ENCODE measurements at regions not wholly inside any gene's neighbourhood (a gene's known extent, or its start where the extent isn't known, plus 50 kb on each side); places are given as distances from the start of the nearest gene placed in this dataset.

DNA sequence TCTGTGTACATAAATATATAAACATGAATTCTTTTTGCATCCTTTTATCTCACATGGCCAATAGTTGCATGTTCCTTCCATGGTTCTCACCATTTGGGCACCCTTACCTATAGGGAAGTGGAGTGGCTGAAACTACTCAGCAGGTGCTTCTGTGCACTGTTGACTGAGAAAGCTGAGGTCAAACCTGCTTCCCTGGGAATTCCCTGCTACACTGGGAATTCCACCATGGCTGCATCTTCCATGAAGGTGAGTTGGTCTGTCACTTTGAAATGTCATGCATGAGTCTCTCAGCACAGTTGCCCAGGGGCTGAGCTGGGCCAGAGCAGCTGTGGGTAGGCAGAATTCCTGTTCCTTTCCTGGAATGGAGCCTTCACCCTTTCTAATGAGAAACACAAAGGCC lies 193.8 kb upstream of the PRSS16 start:
- DNase-seq: no peak

DNA sequence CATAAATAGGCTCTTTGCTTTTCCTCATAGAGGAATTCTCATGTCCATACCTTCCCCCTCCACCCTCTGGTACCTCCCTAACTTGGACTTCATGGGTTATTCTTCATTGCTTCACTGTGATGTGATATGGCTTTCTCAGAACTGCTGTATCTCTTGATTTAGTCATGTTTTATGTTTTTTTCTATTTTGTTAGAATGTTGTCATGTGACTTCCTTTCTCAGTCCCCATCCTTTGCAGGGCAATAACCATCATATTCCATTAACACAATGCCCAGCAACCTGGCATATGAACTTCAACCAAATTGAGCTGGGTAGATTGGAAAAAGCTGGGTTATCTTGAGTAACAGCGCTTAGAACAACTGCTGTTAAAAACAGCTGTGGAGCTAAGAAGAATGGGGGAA lies 190.9 kb upstream of the PRSS16 start:
- no peak for DNase-seq

DNA sequence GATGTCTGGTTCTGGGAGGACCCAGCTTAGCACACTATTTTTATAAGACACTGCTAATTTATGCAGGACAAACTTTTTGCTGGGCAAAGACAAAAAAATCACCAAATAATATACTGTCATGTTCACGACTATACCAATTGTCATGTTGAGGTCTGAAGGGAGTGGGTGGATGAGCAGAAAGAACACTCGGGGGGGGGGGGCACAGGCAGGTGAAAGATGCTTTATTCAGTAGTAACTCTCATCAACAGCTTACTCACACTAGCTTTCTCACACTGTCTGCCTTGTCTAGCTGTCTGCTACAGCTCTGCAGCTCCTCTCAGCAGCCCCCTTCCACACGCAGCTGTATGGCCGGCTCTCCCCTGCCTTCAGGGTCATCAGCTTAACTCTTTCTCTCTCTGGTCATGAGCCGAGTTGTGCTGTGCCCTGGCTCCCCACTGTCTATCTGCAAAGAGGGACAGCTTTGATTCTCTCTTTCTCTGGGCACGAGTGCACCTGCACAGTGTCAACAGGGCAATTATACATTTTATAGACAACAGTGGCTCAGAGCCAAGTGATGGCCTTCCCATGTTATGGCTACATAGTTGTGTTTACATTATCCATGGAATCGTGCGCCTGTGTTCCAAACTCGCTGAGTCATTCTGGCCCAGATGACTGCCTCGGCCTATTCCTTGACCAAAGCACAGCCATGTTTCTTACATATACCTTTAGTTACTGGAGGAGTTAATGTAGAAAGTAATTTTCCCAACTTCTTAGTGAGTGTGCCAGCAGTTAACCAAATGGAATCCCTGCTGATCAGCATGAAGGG lies 187.7 kb upstream of the PRSS16 start:
- DNase-seq: peak; percentile 83

DNA sequence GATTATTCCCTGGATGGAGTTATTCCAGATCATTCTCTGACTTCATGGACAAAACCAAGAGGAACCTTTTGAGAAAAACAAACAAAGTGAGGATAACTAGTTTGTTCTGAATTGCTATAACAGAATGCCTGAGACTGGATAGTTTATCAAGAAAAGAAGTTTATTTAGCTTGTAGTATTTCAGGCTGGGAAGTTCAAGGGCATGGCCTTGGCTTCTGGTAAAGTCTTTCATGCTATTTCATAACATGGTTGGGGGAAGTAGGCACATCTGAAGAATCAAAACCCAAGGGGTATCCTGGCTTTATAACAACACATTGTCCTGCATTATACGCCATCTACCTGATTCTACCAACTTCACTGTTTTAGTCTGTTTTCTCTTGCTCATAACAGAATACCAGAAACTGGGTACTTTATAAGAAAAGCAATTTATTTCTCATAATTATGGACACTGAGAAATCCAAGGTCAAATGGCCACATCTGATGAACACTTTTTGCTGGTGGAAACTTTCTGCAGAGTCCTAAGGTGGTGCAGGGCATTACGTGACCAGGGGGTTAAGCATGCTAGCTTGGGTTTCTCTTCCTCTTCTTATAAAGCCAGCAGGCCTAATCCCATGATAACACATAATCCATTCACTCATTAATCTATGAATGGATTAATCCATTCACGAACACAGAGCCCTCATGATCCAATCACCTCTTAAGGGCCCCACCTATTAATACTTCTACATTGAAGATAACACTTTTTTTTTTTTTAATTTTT lies 186.1 kb upstream of the PRSS16 start:
- no peak for DNase-seq

DNA sequence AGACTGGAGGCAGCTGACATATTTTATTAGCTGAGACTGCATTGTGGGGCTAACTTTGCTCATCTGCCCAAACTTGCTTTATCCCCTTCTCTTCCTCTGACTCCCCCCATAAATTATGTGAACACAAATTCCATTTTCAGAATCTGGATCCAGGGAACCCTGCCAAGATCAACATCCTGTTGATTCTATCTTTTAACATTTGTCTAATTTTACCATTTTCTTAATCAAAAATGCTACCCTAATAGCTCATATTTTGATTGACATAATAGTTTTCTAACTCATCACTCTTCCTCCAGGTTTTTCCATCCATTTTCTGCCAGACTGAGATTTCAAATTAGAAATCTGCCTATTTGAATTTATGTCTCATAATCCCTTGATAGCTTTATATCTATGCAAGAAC lies 184.7 kb upstream of the PRSS16 start:
- DNase-seq: no peak

DNA sequence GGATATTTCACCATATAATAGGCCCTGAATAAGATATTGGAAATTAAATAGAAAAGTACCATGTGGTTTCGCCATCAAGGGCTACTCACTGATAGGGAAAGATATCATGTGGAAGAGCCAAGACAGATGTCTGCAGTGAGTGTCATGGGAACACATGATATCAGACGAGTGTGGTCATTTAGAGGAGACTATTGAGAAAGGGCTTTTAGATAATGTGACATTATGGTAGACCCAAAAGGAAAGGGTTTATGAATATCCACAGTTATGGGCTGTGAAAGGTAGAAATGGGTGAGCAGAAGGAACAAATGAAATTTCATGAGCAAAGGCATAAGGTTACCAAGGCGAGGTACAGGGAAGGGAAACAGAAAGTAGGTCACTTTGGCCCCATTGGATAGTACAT lies 182.3 kb upstream of the PRSS16 start:
- no peak for DNase-seq

DNA sequence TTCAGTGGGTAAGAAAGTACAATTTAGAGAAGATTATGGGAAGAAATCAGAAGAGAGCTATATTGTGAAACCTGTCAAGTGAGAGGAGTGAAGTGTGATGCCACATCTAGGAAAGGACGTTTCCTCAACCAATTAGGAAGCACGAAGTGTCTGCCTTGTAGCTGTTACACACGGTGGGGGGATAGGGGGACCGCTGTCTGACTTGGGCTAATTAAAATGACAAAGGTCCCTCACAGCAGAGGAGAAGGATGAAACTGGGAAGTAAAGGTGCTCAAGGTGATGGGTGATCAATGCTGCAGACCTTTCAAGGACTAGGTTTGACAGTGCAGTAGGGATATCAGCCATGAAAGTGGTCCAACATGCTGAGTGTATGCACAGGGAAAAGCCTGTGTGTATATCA lies 181.1 kb upstream of the PRSS16 start:
- DNase-seq: no peak

DNA sequence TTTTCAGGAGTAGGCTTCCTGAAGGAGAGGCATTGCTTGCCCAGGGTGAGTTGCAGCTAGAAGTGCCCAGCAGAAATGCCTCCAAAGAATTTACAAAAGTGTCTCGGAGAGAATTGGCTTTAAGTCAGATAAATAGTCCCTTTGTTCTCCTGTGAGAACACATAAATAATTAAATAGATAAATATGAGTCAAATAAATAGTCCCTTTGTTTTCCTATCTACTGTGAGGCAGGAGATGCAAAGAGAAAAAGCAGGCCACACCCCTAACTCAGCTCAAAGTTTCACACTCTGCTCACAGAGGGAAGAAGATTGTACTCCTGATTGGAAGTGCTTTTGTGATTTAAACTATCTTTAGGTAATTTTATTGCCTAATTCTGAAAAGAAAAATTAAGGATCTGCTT lies 180.7 kb upstream of the PRSS16 start:
- DNase-seq: no peak

DNA sequence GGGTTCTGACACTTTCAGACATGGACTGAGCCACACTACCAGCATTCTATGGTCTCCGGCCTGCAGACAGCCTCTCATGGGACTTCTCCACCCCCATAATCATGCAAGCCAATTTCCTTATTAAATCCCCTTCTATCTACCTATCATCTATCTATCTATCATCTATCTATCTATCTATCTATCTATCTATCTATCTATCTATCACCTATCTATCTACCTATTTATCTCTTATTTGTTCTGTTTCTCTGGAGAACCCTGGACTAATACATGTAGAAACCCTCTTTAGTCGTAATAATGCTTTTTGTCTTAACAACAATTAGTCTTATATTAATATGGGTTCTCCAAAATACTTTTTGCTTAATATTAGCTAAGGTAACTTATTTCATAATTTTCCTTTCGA lies 174.1 kb upstream of the PRSS16 start:
- no peak for DNase-seq

DNA sequence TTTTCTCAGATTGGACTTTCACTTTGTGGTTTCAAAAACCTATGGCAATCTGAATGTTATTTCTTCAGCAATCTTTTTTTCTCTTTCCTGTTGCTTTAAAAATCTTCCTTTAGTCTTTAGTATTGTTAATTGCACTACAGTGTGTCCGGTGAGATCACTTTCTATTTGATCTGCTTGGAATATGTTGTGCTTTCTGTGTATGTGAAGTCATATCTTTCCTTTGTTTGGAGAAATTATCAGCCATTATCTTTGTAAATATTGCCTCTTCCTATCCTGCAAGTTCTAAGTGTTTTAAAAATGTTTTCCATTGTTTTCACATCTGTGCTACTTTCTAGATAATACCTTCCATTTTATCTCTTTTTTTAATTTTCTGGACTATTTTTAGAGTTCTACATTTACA lies 171.4 kb upstream of the PRSS16 start:
- DNase-seq: no peak

DNA sequence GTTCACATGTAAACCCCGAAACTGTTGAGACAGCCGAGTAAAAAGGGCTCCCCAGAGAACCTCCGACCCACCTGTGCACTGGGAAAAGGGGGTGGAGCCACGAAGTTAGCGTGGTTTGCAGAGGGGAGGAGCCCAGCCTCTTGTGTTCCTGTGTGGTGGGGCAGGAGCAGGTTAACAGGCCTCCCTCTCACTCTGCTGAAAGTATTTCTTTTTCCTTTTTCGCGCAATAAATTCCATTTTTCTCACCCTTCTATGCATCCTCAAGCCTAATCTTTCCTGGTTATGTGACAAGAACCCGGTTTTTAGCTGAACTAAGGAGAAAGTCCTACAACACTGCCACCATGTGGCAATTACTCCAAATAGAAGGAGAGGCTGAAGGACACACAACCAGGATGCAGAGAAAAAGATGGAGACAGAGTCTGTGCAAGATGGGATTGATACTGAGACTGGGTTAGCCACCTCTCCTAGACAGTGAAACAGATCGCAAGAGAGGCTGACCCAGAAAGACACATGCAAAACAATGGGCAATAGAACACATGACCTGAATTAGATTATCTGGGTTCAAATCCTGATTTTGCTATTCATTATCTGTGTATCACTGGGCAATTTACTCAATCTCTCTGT lies 168.7 kb upstream of the PRSS16 start:
- peak; percentile 62 for DNase-seq

DNA sequence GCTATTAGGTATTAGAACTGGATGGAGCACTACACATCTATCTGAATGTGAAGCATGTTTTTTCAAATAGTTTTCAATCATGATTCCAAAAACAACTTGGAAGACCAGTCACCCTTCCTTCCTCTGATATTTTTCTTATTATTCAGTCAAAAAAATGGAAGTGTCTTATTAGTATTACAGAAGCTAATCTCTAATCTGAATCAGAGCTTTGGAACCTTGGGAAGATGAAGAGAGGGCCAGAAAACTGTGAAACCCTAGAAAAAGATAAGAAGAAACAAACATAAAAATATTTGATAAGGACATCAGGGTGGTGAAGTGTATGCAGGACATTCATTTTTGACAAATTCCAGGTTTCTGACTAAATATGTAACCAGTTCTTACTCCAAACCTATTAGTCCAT lies 166.3 kb upstream of the PRSS16 start:
- no peak for DNase-seq

DNA sequence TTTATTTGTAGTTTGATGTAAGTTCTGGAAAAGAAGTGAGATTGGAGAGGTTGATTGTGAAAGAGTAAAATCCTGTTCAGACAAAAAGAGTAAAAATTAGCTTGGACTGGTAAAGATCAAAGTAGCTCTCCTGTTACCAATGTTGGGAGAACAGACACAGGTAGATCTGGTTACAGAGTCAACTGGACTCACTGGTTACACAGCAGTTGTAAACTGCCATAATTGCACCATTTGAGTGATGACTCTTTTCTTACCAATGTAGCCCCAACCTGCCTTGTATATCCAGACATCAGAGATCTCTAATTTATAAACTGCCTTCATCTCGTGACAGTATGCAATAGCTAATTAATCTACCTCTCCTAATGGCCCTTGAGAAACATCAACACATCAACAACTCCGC lies 165.6 kb upstream of the PRSS16 start:
- no peak for DNase-seq

DNA sequence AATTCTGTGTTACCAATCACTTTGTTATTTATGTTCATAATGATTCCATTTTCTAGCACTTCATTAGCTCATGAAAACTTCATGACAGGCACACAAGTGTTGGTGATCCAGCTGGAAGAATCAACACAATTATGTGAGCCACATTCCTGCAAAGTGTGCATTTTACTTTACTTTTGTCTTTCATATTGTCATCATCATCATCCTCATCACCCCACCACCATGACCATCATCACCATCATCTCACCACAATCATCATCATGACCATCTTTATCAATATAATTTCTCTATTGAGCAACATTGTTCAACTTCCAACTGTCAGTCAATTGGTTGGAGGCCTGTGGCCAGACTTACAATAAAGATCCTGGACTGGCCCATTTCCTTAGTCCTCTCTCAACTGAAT lies 159.4 kb upstream of the PRSS16 start:
- no peak for DNase-seq

DNA sequence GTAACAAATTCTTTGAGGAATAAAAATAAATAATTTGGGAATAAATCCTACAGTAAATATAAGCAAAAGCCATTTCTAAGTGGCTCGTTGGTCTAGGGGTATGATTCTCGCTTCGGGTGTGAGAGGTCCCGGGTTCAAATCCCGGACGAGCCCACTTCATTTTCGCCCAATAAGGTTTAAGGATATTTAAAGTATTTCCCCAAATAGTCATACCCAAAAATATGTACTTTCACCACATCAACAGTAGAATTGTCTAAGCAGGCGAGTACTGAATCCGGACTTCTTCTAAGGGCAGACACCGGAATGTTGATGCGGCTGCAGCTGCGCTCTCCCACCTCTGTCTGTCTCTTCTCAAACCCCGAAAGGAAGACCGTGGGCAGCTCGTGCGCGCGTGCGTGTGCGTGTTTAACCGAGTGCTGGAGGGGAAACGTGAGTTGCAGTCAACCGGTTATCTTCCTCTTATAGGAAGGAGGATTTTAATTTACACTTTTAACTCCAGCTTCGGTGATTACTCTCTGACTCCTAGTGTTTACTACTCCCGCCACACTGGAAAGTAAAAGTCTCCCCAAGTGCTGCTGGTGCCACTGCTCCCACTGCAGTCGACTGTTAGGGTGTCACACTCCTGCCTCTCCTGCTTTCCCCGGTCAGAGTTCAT lies 155.7 kb upstream of the PRSS16 start:
- DNase-seq: no peak

DNA sequence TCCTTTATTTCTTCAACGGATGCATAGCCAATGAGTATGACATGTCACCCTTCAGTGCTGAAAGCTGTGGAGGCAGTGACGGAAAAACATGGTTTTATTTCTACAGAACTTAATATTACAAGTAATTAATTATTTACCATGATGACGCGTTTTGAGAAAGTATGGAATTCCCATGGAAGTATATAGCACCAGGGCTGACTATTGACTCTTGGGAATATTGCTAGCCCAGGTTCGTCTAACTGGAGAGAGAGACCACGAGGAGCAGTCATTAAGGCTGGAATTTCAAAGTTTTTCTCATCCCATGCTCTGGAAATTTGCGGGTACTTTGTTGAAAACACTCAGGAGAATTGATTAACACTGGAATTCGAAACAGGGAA lies 155.2 kb upstream of the PRSS16 start:
- DNase-seq: no peak

DNA sequence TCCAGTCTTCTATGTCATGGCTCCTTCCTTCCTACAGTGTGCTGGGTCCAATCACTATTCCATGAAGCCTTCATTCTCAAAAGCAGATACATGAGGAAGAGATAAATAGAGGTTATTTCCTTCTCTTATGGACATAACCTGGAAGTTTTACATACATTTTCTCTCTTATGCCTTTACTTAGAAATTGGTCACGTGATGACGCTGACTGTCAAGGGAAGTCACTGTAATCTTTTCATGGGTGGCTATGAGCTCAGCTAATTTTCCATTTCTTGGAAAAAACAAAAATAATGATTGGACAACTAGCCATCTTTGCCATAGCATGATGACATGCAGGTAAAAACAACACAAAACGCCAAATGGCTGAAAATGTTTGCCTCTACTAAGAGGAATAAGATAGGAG lies 151.6 kb upstream of the PRSS16 start:
- no peak for DNase-seq

DNA sequence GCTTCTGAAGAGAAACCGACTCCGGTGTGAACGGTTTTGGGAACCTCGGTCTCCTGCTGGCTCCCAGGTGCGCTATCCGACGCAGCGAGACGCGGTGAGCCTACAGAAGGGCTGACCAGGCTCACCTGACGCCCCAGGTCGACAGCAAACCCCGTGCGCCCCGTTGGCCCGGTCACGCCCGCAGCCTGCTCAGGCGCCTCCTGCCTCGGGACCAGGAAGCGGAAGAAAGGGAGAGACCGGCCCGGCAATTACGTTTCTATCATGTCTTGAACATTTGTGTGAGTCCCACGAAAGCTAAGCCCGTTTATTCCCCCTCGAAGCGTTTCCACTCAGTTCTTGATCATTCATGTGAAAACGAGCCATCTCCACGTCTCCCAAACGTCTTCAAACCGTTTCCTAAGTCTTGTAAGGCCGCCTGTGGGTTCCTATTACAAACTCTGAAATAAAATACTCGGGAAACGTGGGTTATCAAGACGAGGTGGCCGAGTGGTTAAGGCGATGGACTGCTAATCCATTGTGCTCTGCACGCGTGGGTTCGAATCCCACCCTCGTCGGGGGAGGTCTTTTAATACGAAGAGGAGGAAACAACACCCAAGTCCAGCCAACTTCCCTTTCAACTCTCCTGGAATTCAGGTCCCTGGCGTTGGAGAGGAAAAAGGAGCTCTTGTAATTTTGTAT lies 150.5 kb upstream of the PRSS16 start:
- no peak for DNase-seq

DNA sequence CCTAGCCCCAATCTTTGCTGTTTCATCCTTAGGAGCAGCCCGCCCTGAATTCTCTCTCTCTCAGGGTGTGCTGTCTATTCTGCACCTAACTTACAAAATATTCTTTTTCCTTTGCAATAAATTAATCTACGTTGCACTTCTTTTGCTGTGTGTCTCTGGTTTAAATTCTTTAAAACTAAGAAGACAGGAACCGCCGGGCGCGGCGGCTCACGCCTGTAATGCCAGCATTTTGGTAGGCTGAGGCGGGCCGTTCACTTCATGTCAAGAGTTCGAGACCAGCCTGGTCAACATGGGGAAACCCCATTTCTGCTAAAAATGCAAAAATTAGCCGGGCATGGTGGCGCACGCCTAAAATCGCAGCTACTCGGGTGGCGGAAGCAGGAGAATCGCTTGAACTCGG lies 148.5 kb upstream of the PRSS16 start:
- no peak for DNase-seq

DNA sequence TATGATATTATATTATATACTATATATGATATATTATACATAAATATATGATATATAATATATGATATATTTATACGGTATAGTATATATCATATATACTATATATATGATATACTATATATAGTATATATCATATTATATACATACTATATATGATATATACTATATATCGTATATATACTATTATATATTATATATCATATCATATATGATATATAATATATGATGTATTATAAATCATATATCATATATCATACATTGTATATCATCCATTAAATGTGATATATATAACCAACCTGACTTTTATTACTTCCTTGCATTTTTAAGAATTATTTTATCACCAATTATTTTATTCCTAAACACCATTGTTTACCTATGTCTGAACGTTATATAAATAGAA lies 146.6 kb upstream of the PRSS16 start:
- no peak for DNase-seq

DNA sequence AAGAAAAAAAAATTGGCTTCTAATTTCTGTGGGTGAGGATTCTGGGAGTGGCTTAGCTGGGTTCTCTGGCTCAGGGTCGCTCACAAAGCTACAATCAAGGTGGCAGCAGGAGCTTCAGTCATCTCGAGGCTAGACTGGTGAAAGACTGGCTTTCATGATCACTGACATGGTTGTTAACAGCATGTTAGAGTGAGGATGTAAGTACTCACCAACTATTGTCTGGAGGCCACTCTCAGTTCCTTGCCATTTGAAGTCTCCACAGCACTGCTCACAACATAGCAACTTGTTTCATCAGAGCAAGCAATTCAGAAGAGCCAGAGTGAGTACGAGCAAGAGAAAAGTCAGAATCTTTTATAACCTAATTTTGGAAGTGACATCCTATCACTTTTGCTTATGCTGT lies 145.7 kb upstream of the PRSS16 start:
- no peak for DNase-seq

DNA sequence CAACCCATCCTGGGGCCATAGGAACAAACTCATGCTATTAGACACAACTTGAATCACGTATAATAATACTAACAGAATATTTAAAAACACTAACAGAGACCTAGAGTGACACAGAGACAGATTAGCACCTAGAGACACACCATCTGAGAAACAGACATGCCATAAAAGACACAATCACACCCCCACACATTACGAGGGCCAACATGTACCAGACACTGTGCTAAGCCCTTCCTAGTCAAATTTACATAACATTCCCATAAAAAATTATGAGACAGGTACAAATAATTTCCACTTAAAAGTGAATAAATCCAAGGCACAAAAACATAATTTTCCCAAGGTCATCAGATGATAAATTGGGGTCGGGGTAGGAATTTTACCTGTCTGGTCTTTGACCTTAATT lies 141.1 kb upstream of the PRSS16 start:
- DNase-seq: no peak

DNA sequence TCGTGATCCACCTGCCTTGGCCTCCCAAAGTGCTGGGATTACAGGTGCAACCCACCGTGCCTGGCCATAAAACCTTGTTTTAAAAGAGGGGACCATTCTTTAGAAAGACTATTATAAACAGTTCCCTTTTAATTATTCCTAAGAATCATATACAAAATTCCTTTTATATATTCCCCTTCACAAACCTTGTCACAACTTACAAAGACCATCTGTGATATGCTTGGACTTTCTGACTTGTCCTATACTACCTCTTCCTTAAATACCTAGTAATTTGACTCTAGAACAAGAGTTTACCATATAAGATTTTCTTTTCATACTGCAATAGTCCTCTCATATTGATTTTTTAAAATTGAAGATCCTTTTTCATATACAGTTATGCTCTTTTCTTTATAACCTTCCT lies 135.8 kb upstream of the PRSS16 start:
- DNase-seq: no peak
